Psoas muscle (tissue), 7 donors: ENCODE measurements at regions not wholly inside any gene's neighbourhood (a gene's known extent, or its start where the extent isn't known, plus 50 kb on each side); places are given as distances from the start of the nearest gene placed in this dataset.

Experiments
- ATAC-seq, 4 donors: fragments of 200-7000 bp; cut with Tn5 transposase; one replicate each; pipeline ENCODE4 v1.9.1; 2020; ENCODE audit warnings: moderate library complexity in 3 of 4, mild to moderate bottlenecking in 2 of 4
- DNase-seq, 2 donors: peaks; one replicate each; pipeline ENCODE4 v3.0.0-alpha.2; 2020
- H3K27ac ChIP-seq: fragments of 200-600 bp; one replicate; pipeline ENCODE4 v1.8.0; 2022
- H3K27me3 ChIP-seq, 3 donors: fragments of 200-600 bp in 1 of 3; one replicate each; pipeline versions ENCODE4 v1.6.1 to v1.8.0; 2013 to 2022; ENCODE audit warnings: low read length in 2 of 3, mild to moderate bottlenecking in 2 of 3, moderate library complexity in 1 of 3; ENCODE audit not compliant: insufficient read depth in 3 of 3
- H3K36me3 ChIP-seq, 2 donors: fragments of 200-600 bp in 1 of 2; one replicate each; pipeline versions ENCODE4 v1.6.1 to v1.8.0; 2013 to 2022; ENCODE audit warnings: low read depth in 1 of 2, mild to moderate bottlenecking in 1 of 2, moderate library complexity in 1 of 2; ENCODE audit not compliant: insufficient read depth in 1 of 2
- H3K4me1 ChIP-seq: fragments of 200-600 bp; one replicate; pipeline ENCODE4 v1.8.0; 2022
- H3K4me3 ChIP-seq: fragments of 200-600 bp; one replicate; pipeline ENCODE4 v1.8.0; 2022; ENCODE audit warnings: mild to moderate bottlenecking
- H3K9me3 ChIP-seq: fragments of 200-600 bp; one replicate; pipeline ENCODE4 v1.8.0; 2022
- WGBS, 3 donors: extraction: QIAGEN DNeasy Blood & Tissue Kit; methylation state at CpG; one replicate each; pipeline versions ENCODE4 v1.1.6 to v1.1.7; 2013; 5-methylcytosine and 5-hydroxymethylcytosine counted together
- intact Hi-C, 2 donors: fragments of 100-400 bp; cut with DNase I; formaldehyde crosslinking; loops; one replicate each; pipeline versions ENCODE4 v1.11.0 to v1.14.2; 2022
- TF ChIP-seq, protein P1 (sequence below): fragments of 200-600 bp; IDR thresholded peaks from one replicate; pipeline ENCODE4 v1.8.0; 2022; ENCODE audit warnings: antibody characterized with exemption
- donor health status: healthy with polysubstance abuse.
- donor health status: DM: no; HTN: no; CAD: no; lungs with moderate emphysema.
- donor health status: Bipolar disorder and iron deficiency.
- donor health status: healthy.
- donor health status: DM: yes; HTN: yes; CAD: no.
- donor health status: DM: no; HTN: no; CAD: no.
- donor health status: DM: yes; HTN: yes; CAD: no.

DNA sequence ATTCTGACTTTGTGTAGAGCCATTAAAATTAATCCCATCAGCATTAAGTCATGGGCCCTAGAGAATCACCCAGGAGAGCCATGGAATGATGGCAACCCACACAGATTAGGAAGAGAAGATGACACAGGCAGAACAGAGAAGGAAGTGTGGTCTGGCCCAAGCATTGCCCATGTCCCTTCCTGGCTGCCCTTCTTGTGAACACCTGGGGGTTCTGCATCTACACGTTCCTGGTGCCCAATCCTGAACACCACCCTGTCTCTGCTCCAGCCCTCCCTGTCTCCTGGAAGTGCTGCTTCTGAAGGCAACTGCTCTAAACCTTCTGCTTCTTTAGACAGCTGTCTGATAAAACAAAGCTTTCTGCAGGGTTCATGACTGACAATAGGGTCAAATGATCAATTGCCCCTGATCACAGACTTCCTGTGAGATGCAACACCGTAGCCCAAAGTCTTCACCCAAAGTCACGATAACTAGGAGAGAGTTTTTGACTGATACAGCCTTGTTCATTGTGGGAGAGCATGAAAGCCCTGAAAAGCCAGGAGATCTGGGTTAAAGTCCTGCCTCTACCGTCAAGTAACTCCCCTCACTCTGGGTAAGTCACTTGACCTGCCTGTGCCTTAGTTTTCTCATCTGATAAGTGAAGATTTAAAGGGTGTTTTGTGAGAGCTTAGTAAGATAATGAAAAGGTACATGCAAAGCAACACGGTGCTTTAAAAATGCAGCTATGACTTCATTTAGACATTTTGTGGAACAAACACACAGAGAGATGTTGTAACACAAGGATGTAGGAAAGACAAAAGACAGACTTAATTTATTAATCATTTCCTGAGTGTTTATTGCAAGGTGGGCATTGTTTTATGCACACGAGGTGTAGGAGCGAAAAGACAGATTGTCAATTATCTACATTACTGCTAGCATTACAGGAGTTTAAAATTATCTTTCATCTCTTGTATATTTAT is 291.2 kb upstream of the STXBP5 start:
- no peaks in the 10 kb centered on the region for H3K27me3 ChIP-seq
- peaks cover 15% of the 10 kb centered on the region for H3K4me1 ChIP-seq
- DNase-seq: no peak
- TF ChIP-seq, protein P1, sequence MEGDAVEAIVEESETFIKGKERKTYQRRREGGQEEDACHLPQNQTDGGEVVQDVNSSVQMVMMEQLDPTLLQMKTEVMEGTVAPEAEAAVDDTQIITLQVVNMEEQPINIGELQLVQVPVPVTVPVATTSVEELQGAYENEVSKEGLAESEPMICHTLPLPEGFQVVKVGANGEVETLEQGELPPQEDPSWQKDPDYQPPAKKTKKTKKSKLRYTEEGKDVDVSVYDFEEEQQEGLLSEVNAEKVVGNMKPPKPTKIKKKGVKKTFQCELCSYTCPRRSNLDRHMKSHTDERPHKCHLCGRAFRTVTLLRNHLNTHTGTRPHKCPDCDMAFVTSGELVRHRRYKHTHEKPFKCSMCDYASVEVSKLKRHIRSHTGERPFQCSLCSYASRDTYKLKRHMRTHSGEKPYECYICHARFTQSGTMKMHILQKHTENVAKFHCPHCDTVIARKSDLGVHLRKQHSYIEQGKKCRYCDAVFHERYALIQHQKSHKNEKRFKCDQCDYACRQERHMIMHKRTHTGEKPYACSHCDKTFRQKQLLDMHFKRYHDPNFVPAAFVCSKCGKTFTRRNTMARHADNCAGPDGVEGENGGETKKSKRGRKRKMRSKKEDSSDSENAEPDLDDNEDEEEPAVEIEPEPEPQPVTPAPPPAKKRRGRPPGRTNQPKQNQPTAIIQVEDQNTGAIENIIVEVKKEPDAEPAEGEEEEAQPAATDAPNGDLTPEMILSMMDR: no peak
- no peaks in the 10 kb centered on the region for H3K36me3 ChIP-seq
- no peak for ATAC-seq
- peak overlapping the region; percentile 47 for H3K4me3 ChIP-seq
- H3K9me3 ChIP-seq: no peaks in the 10 kb centered on the region
- intact Hi-C loops: no loop called here
- WGBS, 3 donors: 71 to 76% (median 73%) methylated on average over 7 of the region's 7 CpGs
- no peak overlapping the region for H3K27ac ChIP-seq

DNA sequence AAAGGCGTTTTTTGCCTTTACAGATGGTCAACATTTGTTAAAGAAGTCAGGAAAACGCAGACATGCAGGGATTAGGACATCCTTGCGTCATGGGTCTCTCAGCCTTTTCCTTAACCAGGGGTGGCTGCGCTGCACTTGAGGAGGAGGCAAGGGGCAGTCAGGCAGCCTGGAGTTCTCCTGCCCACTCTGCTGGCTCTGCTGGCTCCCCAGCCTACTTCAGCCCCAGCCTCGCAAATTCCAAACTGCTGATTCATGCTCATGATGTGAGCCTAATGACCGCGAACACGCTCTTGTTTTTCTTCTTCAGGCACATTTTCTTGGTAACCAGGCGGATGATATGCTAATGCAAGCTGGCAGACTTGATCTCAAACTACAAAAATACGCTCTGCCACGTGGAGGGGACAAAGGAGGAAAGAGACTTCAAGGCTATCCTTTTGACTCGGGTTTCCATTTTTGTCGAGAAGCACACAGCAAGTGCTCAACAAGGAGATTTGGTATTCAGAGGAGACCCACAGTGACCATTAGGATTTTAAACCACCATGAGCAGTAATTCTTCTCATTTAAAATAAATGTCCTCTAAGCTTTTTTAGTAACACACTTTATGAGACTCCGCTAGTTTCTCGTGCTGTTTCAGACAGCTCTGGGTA is 290.3 kb upstream of the STXBP5 start:
- peaks cover 15% of the 10 kb centered on the region for H3K4me1 ChIP-seq
- no peaks in the 10 kb centered on the region for H3K36me3 ChIP-seq
- H3K9me3 ChIP-seq: no peaks in the 10 kb centered on the region
- H3K27me3 ChIP-seq: no peaks in the 10 kb centered on the region
- H3K4me3 ChIP-seq: peak overlapping the region; percentile 47
- intact Hi-C loops: no loop called here
- peak; percentile 64 to 67 for DNase-seq
- peak; percentile 80 to 84 (median 82) for ATAC-seq
- TF ChIP-seq, protein P1: no peak
- 17 to 25% (median 19%) methylated on average over 15 of the region's 15 CpGs for WGBS, 3 donors
- peak overlapping the region; percentile 11 for H3K27ac ChIP-seq

DNA sequence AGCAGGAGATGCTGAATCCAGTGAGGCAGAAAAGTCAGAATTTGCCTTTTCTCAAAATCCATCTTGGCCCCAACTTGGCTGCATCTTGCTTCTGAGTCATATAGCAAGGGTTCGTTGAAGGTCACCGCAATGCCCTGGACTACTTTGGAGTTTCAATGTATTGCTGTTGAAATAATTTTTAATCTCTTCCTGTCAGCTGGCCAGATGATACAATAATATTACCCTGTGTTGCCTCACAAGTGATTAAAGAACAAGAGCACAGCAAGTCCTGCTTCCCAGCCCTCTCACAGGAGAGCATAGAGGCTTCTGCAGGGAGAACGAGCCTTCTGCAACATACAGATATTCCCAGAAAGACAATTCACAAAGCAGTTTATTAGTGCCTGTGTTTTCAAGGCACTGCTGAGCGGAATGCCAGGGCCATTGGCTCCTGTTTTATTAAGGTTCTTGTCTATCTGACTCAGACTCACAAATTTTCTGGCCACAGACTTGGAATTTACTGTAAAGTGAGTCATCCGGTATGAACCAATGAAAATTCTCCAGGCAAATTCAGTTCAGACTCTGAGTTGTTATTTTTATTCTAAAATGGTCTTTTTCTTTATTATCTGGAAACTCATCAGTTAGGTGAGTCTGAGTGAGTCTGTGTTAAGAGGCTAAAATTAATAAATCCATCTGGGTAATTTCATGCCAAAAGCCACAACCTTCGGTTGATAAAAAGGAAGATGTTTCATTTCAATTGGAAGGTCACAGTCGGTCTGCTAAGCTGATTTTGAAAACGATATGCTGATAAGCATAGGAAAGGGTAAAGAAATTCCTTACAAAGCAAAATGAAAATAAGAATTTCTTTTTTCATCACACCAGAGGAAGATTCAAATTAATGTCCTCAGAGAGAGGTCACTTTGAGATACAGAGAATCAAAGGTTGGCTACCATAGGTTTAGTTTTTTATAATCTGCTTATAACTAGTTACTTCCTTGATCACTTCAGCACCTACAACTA is 289.4 kb upstream of the STXBP5 start:
- TF ChIP-seq, protein P1: no peak

DNA sequence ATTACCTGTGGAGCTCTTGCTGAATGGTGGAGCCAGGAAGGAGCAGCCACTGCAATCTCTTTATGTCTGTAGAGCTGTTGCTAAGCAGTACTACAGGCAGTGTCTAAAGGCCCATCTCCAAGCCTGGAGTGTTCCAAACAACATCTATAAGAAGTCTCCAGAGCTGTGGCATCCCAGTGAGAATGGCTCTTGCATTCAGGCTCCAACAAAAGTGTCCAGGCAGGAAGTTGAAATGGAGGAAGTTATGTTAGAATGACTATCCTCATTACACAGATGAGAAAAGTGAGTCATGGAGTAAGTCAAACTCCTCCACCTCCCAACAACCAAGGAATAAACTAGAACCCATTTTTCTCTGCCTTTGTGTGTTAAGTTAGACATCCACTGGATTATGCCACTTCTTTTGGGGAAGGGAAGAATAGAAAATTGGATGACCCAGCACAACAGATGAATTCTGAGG is 288.5 kb upstream of the STXBP5 start:
- H3K27me3 ChIP-seq: no peaks in the 10 kb centered on the region
- DNase-seq: no peak
- H3K4me1 ChIP-seq: peaks cover 15% of the 10 kb centered on the region
- H3K27ac ChIP-seq: no peak overlapping the region
- H3K4me3 ChIP-seq: no peak overlapping the region
- no peak for ATAC-seq
- no peaks in the 10 kb centered on the region for H3K9me3 ChIP-seq
- intact Hi-C loops: no loop called here
- TF ChIP-seq, protein P1: no peak
- no peaks in the 10 kb centered on the region for H3K36me3 ChIP-seq

More for the DNA sequence above, 289.4 kb upstream of the STXBP5 start:
- H3K4me1 ChIP-seq: peaks cover 15% of the 10 kb centered on the region
- no peaks in the 10 kb centered on the region for H3K9me3 ChIP-seq
- WGBS, 3 donors: 28 to 39% (median 31%) methylated on average over 8 of the region's 8 CpGs
- no peaks in the 10 kb centered on the region for H3K36me3 ChIP-seq
- peak overlapping the region; percentile 47 for H3K4me3 ChIP-seq
- H3K27ac ChIP-seq: peak overlapping the region; percentile 11
- intact Hi-C loops: no loop called here
- no peaks in the 10 kb centered on the region for H3K27me3 ChIP-seq
- ATAC-seq (peak; percentile 63 to 77 (median 73)), DNase-seq (peak; percentile 28 to 48)
